Sigmoid colon (tissue), 6 donors: ENCODE measurements at regions not wholly inside any gene's neighbourhood (a gene's known extent, or its start where the extent isn't known, plus 50 kb on each side); places are given as distances from the start of the nearest gene placed in this dataset.
"Not testable (repeated sequence)": the region's sequence is repeated elsewhere in the genome, so short reads cannot be mapped to it uniquely, and the experiment has no call there.

Source experiments
- DNase-seq: peaks from one replicate; pipeline ENCODE4 v3.0.0-alpha.2; 2019
- H3K27ac ChIP-seq, 4 donors: fragments of 200-600 bp; sonication (generic); one replicate each; pipeline ENCODE4 v1.5.1; 2016 to 2019; ENCODE audit warnings: mild to moderate bottlenecking in 1 of 4
- H3K27me3 ChIP-seq, 3 donors: fragments of 200-600 bp; sonication (generic); one replicate each; pipeline ENCODE4 v1.5.1; 2019; ENCODE audit warnings: mild to moderate bottlenecking in 1 of 3
- H3K36me3 ChIP-seq, 4 donors: fragments of 200-600 bp; sonication (generic); one replicate each; pipeline ENCODE4 v1.5.1; 2016 to 2019
- H3K4me1 ChIP-seq, 4 donors: fragments of 200-600 bp; sonication (generic); one replicate each; pipeline ENCODE4 v1.5.1; 2017 to 2019
- H3K4me3 ChIP-seq, 4 donors: fragments of 200-600 bp; sonication (generic); one replicate each; pipeline ENCODE4 v1.5.1; 2017 to 2019; ENCODE audit warnings: mild to moderate bottlenecking in 2 of 4, moderate library complexity in 1 of 4
- H3K9me3 ChIP-seq, 4 donors: fragments of 200-600 bp in 3 of 4; sonication (generic) in 3 of 4; one replicate each; pipeline versions ENCODE4 v1.5.1 to v1.6.1; 2013 to 2019
- CTCF ChIP-seq, 4 experiments: fragments of 450-650 bp in 3 of 4; fragments of 200-600 bp in 1 of 4; IDR thresholded peaks; one replicate each; pipeline ENCODE4 v1.5.1; 2016 to 2019; ENCODE audit warnings: antibody characterized with exemption in 4 of 4, mild to moderate bottlenecking in 3 of 4, moderate library complexity in 2 of 4
- EP300 ChIP-seq, 4 donors: sonication (generic); formaldehyde crosslinking; IDR thresholded peaks; one replicate each; pipeline ENCODE4 v1.6.1; 2017; ENCODE audit warnings: antibody characterized with exemption in 4 of 4
- POLR2A ChIP-seq, 2 donors: fragments of 450-650 bp; IDR thresholded peaks; one replicate each; pipeline ENCODE4 v1.6.1; 2016; ENCODE audit warnings: antibody characterized with exemption in 2 of 2, mild to moderate bottlenecking in 2 of 2, moderate library complexity in 2 of 2
- POLR2AphosphoS5 ChIP-seq, 4 donors: sonication (generic); formaldehyde crosslinking; IDR thresholded peaks; one replicate each; pipeline ENCODE4 v1.6.1; 2017; ENCODE audit warnings: antibody characterized with exemption in 4 of 4
- WGBS, 2 donors: extraction: QIAGEN DNeasy Blood & Tissue Kit; methylation state at CpG; one replicate each; pipeline ENCODE4 v1.1.7; 2013; 5-methylcytosine and 5-hydroxymethylcytosine counted together
- intact Hi-C: fragments of 100-400 bp; cut with DNase I; formaldehyde crosslinking; loops from one replicate; pipeline ENCODE4 v1.15.1; 2023
- donor health status: healthy with polysubstance abuse.
- donor health status: healthy.

- DNase-seq = no peak
- TF ChIP-seq POLR2A (IDR thresholded peaks at IDR 0.05) = no peak
- peak in 1 of 4 donors; percentile 14 for TF ChIP-seq POLR2AphosphoS5 (IDR thresholded peaks at IDR 0.05)
- TF ChIP-seq CTCF (IDR thresholded peaks at IDR 0.05) = no peak
- TF ChIP-seq EP300 (IDR thresholded peaks at IDR 0.05) = no peak
- peaks cover 0 to 22% (median 3%) of the 10 kb centered on the region in 4 donors for H3K4me1 ChIP-seq
- H3K36me3 ChIP-seq = no peaks in the 10 kb centered on the region
- 0 to 2% methylated on average over 1 of the region's 1 CpG for WGBS, 2 donors
- H3K4me3 ChIP-seq = no peak overlapping the region
- intact Hi-C loops = no loop called here
- peak overlapping the region in 1 of 4 donors; percentile 5 for H3K27ac ChIP-seq
- H3K27me3 ChIP-seq = no peaks in the 10 kb centered on the region
- H3K9me3 ChIP-seq = no peaks in the 10 kb centered on the region
These were observed 898.6 kb downstream of the AMY1C start for GRCh38 chr1:104648269-104648691.

- H3K4me3 ChIP-seq, H3K4me1 ChIP-seq, DNase-seq, H3K36me3 ChIP-seq, H3K9me3 ChIP-seq, H3K27me3 ChIP-seq, H3K27ac ChIP-seq, intact Hi-C loops: not testable (repeated sequence)
- 87 to 94% methylated on average over 24 of the region's 24 CpGs for WGBS, 2 donors
These were observed 914.7 kb downstream of the AMY1C start for GRCh38 chr1:104664374-104664773.

DNA sequence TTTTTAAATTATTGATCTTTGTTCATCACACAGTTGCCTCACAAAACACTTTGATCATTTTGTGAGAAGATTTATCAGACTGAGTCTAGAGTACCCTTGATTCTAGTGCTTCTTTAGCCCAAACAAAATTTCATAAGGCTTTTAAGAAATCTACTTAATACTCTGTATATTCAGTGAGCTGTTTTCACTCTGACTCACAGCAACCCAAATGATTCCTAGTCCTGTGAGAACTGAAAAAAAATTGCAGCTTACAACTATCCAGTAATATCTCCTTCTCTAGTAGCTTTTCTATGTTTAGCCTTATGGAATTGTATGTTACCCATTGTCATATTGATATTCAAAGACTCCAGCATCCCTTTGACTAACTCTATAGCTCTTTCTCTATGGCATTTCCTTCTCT, 915.6 kb downstream of the AMY1C start:
- Histone ChIP-seq H3K27me3 (no peaks in the 10 kb centered on the region), H3K36me3 (no peaks in the 10 kb centered on the region), H3K4me1 (no peaks in the 10 kb centered on the region), H3K4me3 (no peak overlapping the region), H3K9me3 (no peaks in the 10 kb centered on the region), H3K27ac (no peak overlapping the region)
- intact Hi-C loops = no loop called here
- DNase-seq = no peak
- TF ChIP-seq POLR2AphosphoS5 (IDR thresholded peaks at IDR 0.05) (no peak), CTCF (IDR thresholded peaks at IDR 0.05) (no peak), EP300 (IDR thresholded peaks at IDR 0.05) (no peak), POLR2A (IDR thresholded peaks at IDR 0.05) (no peak)

- intact Hi-C loops = no loop called here
- no peaks in the 10 kb centered on the region for H3K9me3 ChIP-seq
- peaks cover 0 to 7% (median 0%) of the 10 kb centered on the region in 4 donors for H3K4me1 ChIP-seq
- TF ChIP-seq POLR2A (IDR thresholded peaks at IDR 0.05) (no peak), EP300 (IDR thresholded peaks at IDR 0.05) (no peak), POLR2AphosphoS5 (IDR thresholded peaks at IDR 0.05) (no peak), CTCF (IDR thresholded peaks at IDR 0.05) (no peak)
- WGBS, 2 donors = 17 to 46% methylated on average over 12 of the region's 12 CpGs
- H3K27me3 ChIP-seq = no peaks in the 10 kb centered on the region
- no peak for DNase-seq
- no peaks in the 10 kb centered on the region for H3K36me3 ChIP-seq
- H3K27ac ChIP-seq = no peak overlapping the region
- H3K4me3 ChIP-seq = peak overlapping the region in 3 of 4 donors; percentile 4 to 11 (median 10)
These were observed 922.1 kb downstream of the AMY1C start for GRCh38 chr1:104671684-104672353.

DNA sequence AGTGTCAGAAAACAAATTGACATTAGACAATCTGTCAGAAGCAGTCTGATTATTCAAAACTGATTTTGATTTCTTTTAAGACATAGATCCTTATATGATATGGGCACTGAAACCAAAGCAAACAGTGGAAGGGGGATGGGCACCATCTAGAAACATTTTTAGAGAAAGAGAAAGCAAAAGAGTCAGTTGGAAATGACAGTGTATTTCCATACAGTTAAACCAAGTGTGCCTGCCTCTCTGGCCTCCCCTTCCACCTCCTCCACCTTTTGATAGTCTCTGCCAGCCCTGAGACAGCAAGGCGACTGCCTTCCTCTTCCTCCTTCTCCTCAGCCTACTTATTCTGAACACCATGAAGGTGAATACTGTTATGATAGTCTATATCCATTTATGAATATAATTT, 949.7 kb downstream of the AMY1C start:
- Histone ChIP-seq H3K36me3 (no peaks in the 10 kb centered on the region), H3K9me3 (no peaks in the 10 kb centered on the region), H3K27me3 (no peaks in the 10 kb centered on the region), H3K4me1 (no peaks in the 10 kb centered on the region), H3K27ac (no peak overlapping the region), H3K4me3 (no peak overlapping the region)
- no peak for TF ChIP-seq POLR2AphosphoS5 (IDR thresholded peaks at IDR 0.05)
- TF ChIP-seq POLR2A (IDR thresholded peaks at IDR 0.05) = no peak
- TF ChIP-seq EP300 (IDR thresholded peaks at IDR 0.05) = no peak
- no peak for TF ChIP-seq CTCF (IDR thresholded peaks at IDR 0.05)
- WGBS, 2 donors = 65 to 80% methylated on average over 1 of the region's 1 CpG
- intact Hi-C loops = no loop called here
- no peak for DNase-seq
